NB4 (cell line): ENCODE measurements at regions not wholly inside any gene's neighbourhood (a gene's known extent, or its start where the extent isn't known, plus 50 kb on each side); places are given as distances from the start of the nearest gene placed in this dataset.
"Not testable (repeated sequence)": the region's sequence is repeated elsewhere in the genome, so short reads cannot be mapped to it uniquely, and the experiment has no call there.

Experiments
- DNase-seq: peaks from one replicate; pipeline ENCODE4 v3.0.0; 2010; ENCODE audit warnings: low read depth
- H3K4me3 ChIP-seq: one replicate; pipeline ENCODE4 v1.5.1; 2011; ENCODE audit warnings: mild to moderate bottlenecking, low read depth, low read length, moderate library complexity
- CTCF ChIP-seq: IDR thresholded peaks from one replicate; pipeline ENCODE4 v1.5.1; 2012; ENCODE audit warnings: low read depth, low read length
- MYC ChIP-seq: IDR thresholded peaks from 2 replicates; pipeline ENCODE4 v1.6.1; 2011; ENCODE audit warnings: low read depth, low read length
- POLR2A ChIP-seq: IDR thresholded peaks from 2 replicates; pipeline ENCODE4 v1.6.1; 2011; ENCODE audit warnings: mild to moderate bottlenecking; ENCODE audit not compliant: insufficient read length; ENCODE audit errors: extremely low read depth
- TF ChIP-seq, protein P1 (sequence below): IDR thresholded peaks from 2 replicates; pipeline ENCODE4 v1.6.1; 2011; ENCODE audit warnings: low read depth, low read length

GRCh38 chr2:192634557-192634956 is 439.8 kb upstream of the TMEFF2 start:
- no peak for DNase-seq
- H3K4me3 ChIP-seq, result no peak overlapping the region
- TF ChIP-seq POLR2A (no peak), MYC (no peak), CTCF (no peak)
- TF ChIP-seq, protein P1, sequence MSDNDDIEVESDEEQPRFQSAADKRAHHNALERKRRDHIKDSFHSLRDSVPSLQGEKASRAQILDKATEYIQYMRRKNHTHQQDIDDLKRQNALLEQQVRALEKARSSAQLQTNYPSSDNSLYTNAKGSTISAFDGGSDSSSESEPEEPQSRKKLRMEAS, result no peak

DNA sequence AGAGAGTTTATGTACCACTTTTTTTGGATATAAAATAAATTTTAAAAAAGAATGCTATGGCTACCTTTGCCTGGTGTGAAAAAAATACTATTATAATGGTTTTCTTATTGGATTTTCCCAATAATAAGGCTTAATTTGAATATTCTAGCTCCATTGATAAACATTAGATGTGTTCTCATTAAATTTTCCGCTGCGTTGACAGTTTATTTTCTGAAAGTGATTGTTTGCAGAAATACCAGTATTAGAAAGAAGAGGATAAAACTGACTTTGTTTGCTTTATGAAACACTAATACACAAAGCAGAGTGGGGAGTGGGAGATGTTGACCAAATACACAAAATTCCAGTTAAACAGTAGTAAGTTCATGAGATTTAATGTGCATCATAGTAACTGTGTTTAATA is 433.3 kb upstream of the TMEFF2 start:
- TF ChIP-seq, protein P1, result no peak
- TF ChIP-seq CTCF (no peak), POLR2A (no peak), MYC (no peak)
- H3K4me3 ChIP-seq, result no peak overlapping the region
- no peak for DNase-seq

- TF ChIP-seq MYC, result no peak
- TF ChIP-seq POLR2A, result no peak
- TF ChIP-seq CTCF, result no peak
- TF ChIP-seq, protein P1, result no peak
- no peak overlapping the region for H3K4me3 ChIP-seq
- DNase-seq, result no peak
These were observed 420.4 kb upstream of the TMEFF2 start for GRCh38 chr2:192615105-192615504.

GRCh38 chr2:192604295-192604694 is 409.6 kb upstream of the TMEFF2 start:
- peak; percentile 2 for DNase-seq
- H3K4me3 ChIP-seq, result no peak overlapping the region
- TF ChIP-seq MYC (no peak), CTCF (no peak)

DNA sequence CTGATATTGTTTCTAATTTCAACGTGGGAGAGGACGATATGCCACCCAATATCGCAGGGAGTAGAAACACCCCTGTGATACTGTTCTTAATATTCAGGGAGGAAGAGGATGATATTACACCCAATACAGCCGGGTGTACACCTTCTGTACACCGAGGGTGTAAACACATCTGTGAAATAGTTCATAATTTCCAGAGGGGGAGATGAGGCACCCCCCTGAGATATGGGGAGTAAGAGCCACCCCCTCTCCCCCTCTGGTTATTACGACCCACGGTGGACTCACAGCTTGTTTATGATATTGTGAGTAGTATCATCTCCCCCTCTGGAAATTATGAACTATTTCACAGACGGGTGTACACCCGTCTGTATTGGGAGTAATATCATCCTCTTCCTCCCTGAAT is 403.9 kb upstream of the TMEFF2 start:
- not testable (repeated sequence) for H3K4me3 ChIP-seq

DNA sequence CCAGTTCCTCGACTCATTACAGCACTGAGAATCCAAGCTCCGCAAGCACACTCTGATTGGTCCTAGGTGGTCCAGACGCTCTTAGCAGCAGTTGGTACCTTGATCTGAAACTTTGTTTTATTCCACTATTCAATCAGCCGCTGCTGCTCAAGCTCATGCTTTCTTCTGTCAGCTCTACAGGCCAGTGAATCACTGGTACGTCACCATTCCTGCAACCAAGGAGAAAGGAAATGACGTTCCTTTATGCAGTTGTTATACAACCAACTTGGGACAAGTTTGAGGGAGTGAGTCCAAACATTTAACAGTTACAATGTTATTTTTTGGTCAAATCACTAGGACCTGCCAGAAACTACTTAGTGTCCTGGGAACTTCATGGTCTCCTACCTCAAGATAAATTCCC is 398.8 kb upstream of the TMEFF2 start:
- no peak overlapping the region for H3K4me3 ChIP-seq
- TF ChIP-seq CTCF (no peak), POLR2A (no peak), MYC (no peak)
- TF ChIP-seq, protein P1, result no peak
- DNase-seq, result no peak

More for the DNA sequence above, 403.9 kb upstream of the TMEFF2 start:
- DNase-seq, result not testable (repeated sequence)
